HG03571 (cell line): ENCODE measurements at regions not wholly inside any gene's neighbourhood (a gene's known extent, or its start where the extent isn't known, plus 50 kb on each side); places are given as distances from the start of the nearest gene placed in this dataset.

Source experiments
- ATAC-seq: cut with Tn5 transposase; IDR thresholded peaks from one replicate; pipeline ENCODE4 v1.9.1; 2021; ENCODE audit not compliant: unreplicated experiment

DNA sequence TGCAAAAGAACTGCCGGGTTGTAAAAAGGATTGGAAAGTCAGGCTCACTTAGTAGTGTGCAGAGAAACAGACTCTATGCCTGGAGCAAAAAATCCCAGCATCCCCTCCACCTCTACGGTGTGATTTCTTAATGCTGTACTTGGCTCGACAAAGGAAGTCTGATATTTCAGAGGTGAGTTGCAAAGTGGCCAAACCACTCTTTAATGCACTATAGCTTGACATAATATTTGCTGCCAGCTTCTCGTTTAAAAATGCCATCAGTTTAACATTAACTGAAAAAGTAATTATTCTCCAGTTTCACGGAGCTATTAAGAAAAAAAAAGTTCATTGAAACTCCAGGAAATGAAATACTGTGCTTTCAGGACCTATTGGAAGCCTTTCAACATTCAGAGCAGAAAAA lies 448.3 kb upstream of the ZFP42 start:
- ATAC-seq = no peak

DNA sequence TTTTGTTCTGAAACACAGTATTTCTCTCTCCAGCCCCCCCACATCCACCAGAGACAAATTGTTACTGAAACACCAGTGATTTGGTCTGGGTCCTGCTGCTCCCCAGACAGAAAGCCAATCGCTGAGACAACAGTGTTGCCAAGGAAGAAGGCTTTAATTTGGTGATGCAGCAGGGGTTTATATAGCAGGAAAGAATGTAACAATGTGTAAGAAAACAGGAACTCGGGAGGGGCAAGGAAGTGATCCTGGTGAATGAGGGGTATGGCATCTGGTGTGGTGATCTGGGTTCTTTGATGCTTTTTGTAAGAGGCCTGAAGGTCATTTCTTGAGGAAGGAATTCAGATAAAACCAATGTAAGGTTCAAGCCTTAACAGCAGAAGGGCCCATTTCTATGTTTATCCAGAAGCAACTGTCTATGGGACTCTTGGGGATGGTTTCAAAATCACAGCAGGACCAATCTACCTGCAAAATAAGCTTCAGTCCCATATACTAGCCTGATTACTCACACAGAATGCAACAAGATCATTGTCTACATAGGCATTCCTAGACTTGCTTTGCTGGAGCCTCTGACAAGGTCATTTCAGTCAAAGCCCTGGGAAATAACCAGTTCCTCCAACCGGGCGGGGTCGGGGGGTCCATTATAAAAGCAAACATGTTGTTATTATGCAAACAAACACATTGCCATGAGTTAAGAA lies 445.2 kb upstream of the ZFP42 start:
- no peak for ATAC-seq

DNA sequence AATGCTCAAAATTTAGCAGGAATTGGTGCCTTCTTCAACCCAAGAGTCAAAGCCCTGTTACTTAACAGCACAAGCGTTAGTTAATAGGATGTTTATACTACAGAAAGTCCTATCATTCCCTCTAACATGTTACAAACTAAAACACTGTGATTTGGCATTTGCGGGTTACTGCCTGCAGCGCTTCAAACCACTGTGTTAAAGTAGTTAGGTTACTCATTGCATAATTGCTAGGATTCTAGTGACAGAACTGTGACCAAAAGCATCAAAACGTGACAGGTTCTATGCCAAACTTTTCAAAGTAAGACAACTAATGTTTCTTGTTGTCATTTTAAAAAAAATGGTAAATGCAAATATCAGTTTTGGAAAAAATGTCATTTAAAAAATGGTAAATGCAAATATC lies 442.8 kb upstream of the ZFP42 start:
- ATAC-seq = no peak

- no peak for ATAC-seq
Observed at GRCh38 chr4:187555174-187555573, 440.4 kb upstream of the ZFP42 start.

DNA sequence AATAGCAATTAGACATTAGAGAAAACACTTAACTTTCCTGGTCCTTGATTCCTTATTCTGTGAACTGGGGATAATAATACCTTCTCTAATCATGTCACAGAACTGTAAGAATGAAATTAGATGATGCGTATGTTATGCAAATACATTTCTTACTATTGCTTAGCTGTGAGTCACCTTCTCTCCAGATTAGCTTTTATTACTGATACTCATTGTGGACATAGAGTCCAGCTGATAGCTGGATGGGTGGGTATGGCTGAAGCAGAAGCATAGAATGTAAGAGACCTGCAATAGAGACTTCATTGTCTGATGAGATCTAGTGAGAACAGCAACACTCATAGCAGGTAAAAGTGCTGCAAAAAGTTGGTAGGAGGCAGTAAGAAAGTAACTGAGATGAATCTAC lies 437.2 kb upstream of the ZFP42 start:
- ATAC-seq = no peak

DNA sequence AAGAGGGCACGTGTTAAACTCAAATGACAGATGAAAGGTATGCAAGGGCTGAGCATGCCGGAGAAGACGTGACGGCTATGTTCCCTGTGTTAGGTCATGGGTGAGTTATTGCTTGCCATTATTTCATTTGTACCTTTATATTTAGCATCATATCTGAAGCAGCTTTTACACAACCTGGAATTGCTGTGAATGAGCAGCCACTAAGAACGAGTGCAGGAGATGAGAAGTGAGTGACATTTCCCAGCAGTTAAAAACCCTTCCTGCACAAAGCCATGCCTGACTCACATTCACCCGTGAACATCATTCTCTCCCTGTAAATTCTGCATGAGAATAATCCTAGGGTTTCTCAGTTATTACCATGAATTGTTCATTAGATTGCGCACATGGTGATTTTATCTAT lies 433.2 kb upstream of the ZFP42 start:
- no peak for ATAC-seq

GRCh38 chr4:187565416-187565815 lies 430.2 kb upstream of the ZFP42 start:
- no peak for ATAC-seq

DNA sequence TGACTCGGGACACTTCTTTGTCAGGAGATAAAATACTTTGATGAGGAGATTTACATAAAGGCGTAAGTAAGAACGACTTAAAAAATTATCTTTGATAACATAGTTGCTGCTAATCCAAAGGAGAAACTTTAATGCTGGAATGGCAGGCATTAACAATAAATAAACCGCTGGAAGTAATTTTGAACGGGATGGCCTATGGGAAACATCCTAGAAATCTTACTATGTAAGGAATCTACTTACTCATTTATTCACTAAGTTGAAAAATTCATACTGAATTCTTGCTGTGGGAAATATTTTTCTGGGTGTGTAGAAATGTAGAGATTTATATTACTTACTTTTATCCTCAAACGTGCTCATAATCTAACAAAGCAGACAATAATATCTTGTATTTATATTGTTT lies 425.7 kb upstream of the ZFP42 start:
- ATAC-seq = no peak

DNA sequence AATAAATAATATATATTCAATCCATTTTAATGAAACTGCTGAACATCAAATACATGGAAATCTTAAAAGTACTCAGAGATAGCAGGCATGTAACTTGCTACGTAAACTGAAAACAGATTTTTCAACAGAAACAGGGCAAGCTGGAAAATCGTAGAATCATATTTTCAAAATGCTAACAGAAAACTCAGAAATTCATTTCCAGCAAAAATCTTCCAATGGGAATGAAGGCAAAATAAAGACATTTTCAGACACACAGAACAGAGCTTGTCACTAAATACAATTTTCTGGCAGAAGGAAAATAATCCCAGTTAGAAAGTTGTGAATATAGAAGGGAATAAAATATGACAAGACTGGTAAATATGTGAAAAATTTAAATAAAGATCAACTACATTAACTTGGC lies 419.9 kb upstream of the ZFP42 start:
- no peak for ATAC-seq

GRCh38 chr4:187576751-187577150 lies 418.8 kb upstream of the ZFP42 start:
- ATAC-seq = no peak

- ATAC-seq = no peak
Observed at GRCh38 chr4:187577941-187578480, 417.6 kb upstream of the ZFP42 start.

GRCh38 chr4:187586892-187587291 lies 408.7 kb upstream of the ZFP42 start:
- ATAC-seq = no peak

DNA sequence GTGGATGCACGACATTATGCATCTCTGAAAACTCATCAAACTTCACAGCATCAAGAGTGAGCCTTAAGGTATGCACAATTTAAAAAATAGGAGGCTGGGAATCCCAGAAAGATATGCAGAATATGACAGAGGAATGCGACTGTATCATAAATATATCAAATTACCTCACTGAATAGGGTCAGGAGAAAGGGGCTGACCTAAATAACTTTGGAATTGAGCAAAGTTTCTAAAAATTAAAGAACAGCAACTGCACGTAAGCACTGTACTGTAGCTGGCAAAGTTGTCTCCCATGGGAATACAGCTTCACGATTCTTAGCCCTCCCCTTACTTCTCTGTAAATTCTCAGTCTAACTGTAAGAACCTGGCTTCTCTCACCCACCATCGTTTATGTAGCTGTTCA lies 397.4 kb upstream of the ZFP42 start:
- no peak for ATAC-seq

DNA sequence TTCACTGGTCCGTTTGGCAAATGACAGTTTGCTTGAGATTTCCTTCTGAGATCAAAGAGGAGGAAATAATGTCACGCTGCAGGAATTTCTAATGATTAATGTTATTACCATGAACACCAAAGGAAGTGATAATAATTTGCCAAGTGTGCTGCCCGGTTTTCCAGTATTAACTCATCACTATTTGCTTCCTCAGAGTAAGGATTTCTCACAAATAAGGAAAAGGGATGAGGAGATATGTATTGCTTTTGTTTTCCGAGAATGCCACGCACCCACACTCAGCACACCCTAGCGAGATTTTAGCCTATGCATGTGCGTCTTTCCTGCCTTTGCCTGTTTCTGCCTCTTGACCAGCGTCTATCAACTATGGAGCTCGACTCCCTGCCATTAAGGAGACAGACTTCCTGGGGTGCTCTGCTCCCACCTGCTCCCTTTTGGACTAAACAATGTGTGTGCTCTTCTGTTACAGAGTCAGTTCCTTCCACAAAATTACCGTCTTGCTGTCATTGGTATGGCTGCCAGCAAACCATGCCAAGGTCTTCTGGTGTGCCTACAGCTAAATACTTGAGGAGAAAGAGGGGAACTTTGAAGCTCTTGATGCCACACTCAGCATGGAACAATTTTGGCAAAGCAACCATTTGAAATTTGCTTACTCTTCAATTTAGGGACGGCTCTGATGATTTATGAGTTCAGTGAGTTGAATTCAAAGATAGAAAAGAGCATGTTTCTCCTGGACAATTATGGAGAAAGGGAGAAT lies 393.1 kb upstream of the ZFP42 start:
- ATAC-seq = no peak

- ATAC-seq = no peak
Observed at GRCh38 chr4:187603093-187604025, 392.2 kb upstream of the ZFP42 start.

DNA sequence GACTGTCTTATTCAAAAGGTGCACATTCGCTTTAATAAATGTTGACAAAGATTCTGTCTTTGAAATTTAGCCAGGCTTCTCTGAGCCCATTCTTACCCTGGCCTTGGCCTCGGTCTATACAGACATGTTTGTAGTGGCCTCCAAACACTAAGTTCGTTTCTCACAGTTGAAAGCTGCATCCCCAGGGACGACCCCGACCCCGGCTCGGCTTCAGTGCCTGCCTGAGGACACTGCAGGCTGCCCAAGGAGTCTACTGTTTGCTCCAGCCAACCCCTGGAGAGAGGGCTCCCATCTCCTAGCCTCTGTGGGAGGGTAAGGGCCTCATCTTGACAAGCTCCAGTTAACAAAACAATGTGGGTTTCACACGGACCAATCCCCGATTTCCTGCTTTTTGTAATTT lies 390.6 kb upstream of the ZFP42 start:
- ATAC-seq = no peak

DNA sequence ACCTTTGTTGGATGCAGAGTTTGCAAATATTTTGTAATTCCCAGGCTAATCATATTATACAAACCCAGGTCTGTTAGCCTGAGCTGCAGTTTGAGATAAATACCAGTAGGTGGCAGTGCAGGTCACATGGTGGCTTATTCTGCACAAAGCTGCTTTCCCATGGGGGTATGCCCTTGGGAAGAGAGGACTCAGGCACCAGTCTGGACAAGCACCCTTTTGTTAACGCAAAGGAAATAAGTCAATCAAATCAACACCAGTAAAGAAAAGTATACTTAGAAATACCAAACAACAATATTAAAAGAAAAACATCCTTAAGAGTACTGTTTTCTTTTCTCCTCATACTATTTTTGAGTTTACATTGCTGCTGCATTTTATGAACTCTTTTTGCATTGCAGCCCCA lies 389.0 kb upstream of the ZFP42 start:
- no peak for ATAC-seq

DNA sequence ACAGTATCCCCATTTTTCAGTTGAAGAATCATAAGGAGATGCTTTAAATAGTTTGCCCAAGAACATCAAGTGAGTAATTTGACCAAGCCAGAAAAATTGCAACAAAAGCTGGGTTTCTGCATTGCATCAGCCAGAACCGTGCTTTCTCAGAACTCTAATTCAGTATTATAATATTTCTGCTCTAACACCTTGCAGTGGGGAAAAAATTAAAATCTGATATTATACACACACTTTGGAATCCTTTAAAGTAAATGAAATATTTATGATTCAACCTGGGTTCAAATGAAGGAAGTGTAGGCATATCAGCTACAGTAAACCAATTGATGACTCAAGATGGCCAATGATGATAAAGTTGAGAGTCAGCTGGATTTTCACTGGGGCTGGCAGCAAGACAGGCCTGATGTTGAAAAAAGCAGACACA lies 387.6 kb upstream of the ZFP42 start:
- ATAC-seq = no peak

DNA sequence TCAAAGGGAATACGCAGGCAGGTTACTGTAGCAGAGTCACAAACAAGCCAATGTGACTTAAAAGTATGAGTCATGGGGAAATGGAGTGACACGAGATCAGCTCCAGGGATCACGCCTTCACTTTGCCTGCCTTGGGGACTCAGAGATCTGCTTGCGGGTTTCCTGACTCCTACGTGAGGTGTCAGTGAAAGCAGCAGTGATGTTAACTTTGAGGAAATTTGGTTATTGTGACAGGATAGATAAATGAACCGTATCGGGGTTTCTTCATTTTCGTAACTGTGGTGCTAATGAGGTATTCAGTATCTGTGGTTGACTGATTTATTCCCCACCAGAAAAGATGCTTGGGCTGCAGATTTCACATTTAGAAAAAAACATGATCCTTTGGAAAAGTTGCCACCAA lies 383.3 kb upstream of the ZFP42 start:
- ATAC-seq = no peak

DNA sequence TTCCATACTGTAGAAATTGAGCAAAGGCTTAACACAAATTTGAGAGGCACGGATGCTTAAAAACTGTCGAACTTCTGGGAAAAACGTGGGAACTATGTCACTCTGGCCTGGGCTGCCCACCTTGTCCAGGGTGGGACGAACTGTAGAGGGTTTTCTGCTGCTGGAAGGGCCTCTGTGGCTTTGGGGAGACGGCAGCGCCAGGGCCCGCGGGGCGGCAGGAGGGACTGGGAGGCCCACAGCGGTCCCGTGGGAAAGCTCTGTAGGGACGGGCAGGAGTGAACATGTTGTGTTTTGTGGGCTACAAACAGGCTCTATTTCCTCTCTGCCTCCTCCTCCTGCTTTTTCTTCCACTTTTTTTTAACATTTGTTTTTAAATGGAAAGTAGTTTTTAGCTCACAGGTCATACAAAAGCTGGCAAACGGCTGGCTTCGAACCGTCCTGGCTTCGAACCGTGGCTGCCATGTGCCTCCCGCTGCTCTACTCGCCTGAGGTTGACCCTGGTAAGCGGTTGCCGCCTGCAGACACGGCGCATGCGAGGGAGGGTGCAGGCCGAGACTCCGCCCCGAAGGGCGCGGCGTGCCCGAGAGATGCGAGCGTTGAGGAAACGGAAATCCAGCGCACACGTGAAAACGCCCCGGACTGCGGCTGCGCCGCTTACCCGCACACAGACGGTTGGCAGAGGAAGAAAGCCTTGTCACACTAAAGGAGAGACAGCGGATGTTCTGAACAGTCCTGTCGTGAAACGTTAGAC lies 382.3 kb upstream of the ZFP42 start:
- ATAC-seq = no peak

- ATAC-seq = no peak
Observed at GRCh38 chr4:187615972-187616371, 379.6 kb upstream of the ZFP42 start.
